HG03521 (cell line): ENCODE measurements at regions not wholly inside any gene's neighbourhood (a gene's known extent, or its start where the extent isn't known, plus 50 kb on each side); places are given as distances from the start of the nearest gene placed in this dataset.

ENCODE experiments used
- ATAC-seq: cut with Tn5 transposase; IDR thresholded peaks from one replicate; pipeline ENCODE4 v1.9.1; 2021; ENCODE audit warnings: mild to moderate bottlenecking, moderate library complexity; ENCODE audit not compliant: unreplicated experiment

GRCh38 chr4:163863082-163863481 is 368.6 kb downstream of the TMA16 start:
- ATAC-seq, result no peak

GRCh38 chr4:163865010-163865409 is 370.5 kb downstream of the TMA16 start:
- no peak for ATAC-seq

GRCh38 chr4:163866728-163867315 is 372.3 kb downstream of the TMA16 start:
- no peak for ATAC-seq

GRCh38 chr4:163868445-163868844 is 374.0 kb downstream of the TMA16 start:
- no peak for ATAC-seq

GRCh38 chr4:163871078-163871477 is 376.6 kb downstream of the TMA16 start:
- no peak for ATAC-seq

- no peak for ATAC-seq
Observed at GRCh38 chr4:163875327-163875726, 380.8 kb downstream of the TMA16 start.

- no peak for ATAC-seq
Observed at GRCh38 chr4:163878336-163879121, 384.0 kb downstream of the TMA16 start.

- ATAC-seq, result no peak
Observed at GRCh38 chr4:163892417-163892816, 397.9 kb downstream of the TMA16 start.

- ATAC-seq, result no peak
Observed at GRCh38 chr4:163895378-163896005, 401.0 kb downstream of the TMA16 start.

GRCh38 chr4:163901319-163901718 is 406.8 kb downstream of the TMA16 start:
- no peak for ATAC-seq

GRCh38 chr4:163902417-163902816 is 407.9 kb downstream of the TMA16 start:
- no peak for ATAC-seq

- ATAC-seq, result no peak
Observed at GRCh38 chr4:163911891-163912290, 417.4 kb downstream of the TMA16 start.

GRCh38 chr4:163913571-163913970 is 419.1 kb downstream of the TMA16 start:
- no peak for ATAC-seq

- no peak for ATAC-seq
Observed at GRCh38 chr4:163915896-163916295, 421.4 kb downstream of the TMA16 start.

GRCh38 chr4:163920426-163920825 is 425.9 kb downstream of the TMA16 start:
- ATAC-seq, result no peak

GRCh38 chr4:163922302-163922701 is 427.8 kb downstream of the TMA16 start:
- no peak for ATAC-seq

GRCh38 chr4:163923092-163923491 is 428.6 kb downstream of the TMA16 start:
- ATAC-seq, result no peak

GRCh38 chr4:163930086-163930485 is 435.6 kb downstream of the TMA16 start:
- ATAC-seq, result no peak

GRCh38 chr4:163932504-163932903 is 438.0 kb downstream of the TMA16 start:
- no peak for ATAC-seq

GRCh38 chr4:163939597-163939996 is 445.1 kb downstream of the TMA16 start:
- no peak for ATAC-seq

- ATAC-seq, result no peak
Observed at GRCh38 chr4:163941221-163941905, 446.9 kb downstream of the TMA16 start.
